AG09319 (cell line): ENCODE measurements at regions not wholly inside any gene's neighbourhood (a gene's known extent, or its start where the extent isn't known, plus 50 kb on each side); places are given as distances from the start of the nearest gene placed in this dataset.

Experiments
- DNase-seq: peaks from one replicate; pipeline ENCODE4 v3.0.0-alpha.2; 2010; ENCODE audit warnings: low read depth; ENCODE audit errors: extremely low read depth
- CTCF ChIP-seq: IDR thresholded peaks from 2 replicates; pipeline ENCODE4 v1.5.1; 2011; ENCODE audit warnings: low read depth, mild to moderate bottlenecking, inconsistent platforms, low read length, moderate library complexity

GRCh38 chr3:59288951-59289350 is 239.1 kb upstream of the CFAP20DC start:
- no peak for DNase-seq
- TF ChIP-seq CTCF, result no peak

GRCh38 chr3:59286791-59287531 is 237.1 kb upstream of the CFAP20DC start:
- no peak for DNase-seq
- TF ChIP-seq CTCF, result no peak

GRCh38 chr3:59285560-59285959 is 235.7 kb upstream of the CFAP20DC start:
- DNase-seq, result no peak
- TF ChIP-seq CTCF, result no peak

- no peak for TF ChIP-seq CTCF
- DNase-seq, result no peak
These were observed 235.1 kb upstream of the CFAP20DC start for GRCh38 chr3:59284926-59285325.

GRCh38 chr3:59280113-59280512 is 230.3 kb upstream of the CFAP20DC start:
- no peak for DNase-seq

GRCh38 chr3:59277816-59278215 is 228.0 kb upstream of the CFAP20DC start:
- DNase-seq, result no peak
- no peak for TF ChIP-seq CTCF

More at GRCh38 chr3:59280113-59280512, 230.3 kb upstream of the CFAP20DC start:
- no peak for TF ChIP-seq CTCF

- no peak for DNase-seq
- no peak for TF ChIP-seq CTCF
These were observed 227.4 kb upstream of the CFAP20DC start for GRCh38 chr3:59277201-59277600.
